Tibial artery (tissue), 4 donors: ENCODE measurements at regions not wholly inside any gene's neighbourhood (a gene's known extent, or its start where the extent isn't known, plus 50 kb on each side); places are given as distances from the start of the nearest gene placed in this dataset.

Experiments
- DNase-seq, 2 donors: peaks; one replicate each; pipeline ENCODE4 v3.0.0-alpha.2; 2019
- H3K27ac ChIP-seq, 2 donors: fragments of 200-600 bp; sonication (generic) in 1 of 2; 1 replicate in 1 of 2; 2 replicates in 1 of 2; pipeline ENCODE4 v1.5.1; 2018 to 2019; ENCODE audit warnings: mild to moderate bottlenecking in 1 of 2
- H3K27me3 ChIP-seq, 2 donors: fragments of 200-600 bp; sonication (generic) in 1 of 2; one replicate each; pipeline versions ENCODE4 v1.5.1 to v1.6.0; 2016 to 2019
- H3K36me3 ChIP-seq, 3 donors: fragments of 200-600 bp; sonication (generic) in 2 of 3; one replicate each; pipeline ENCODE4 v1.5.1; 2016 to 2019; ENCODE audit warnings: mild to moderate bottlenecking in 2 of 3
- H3K4me1 ChIP-seq, 4 donors: fragments of 200-600 bp; sonication (generic) in 2 of 4; 1 replicate in 3 of 4; 2 replicates in 1 of 4; pipeline ENCODE4 v1.5.1; 2016 to 2019
- H3K4me3 ChIP-seq, 2 donors: fragments of 200-600 bp; sonication (generic) in 1 of 2; 1 replicate in 1 of 2; 2 replicates in 1 of 2; pipeline ENCODE4 v1.5.1; 2018 to 2019; ENCODE audit warnings: mild to moderate bottlenecking in 2 of 2
- H3K9me3 ChIP-seq, 3 donors: fragments of 200-600 bp; sonication (generic) in 1 of 3; one replicate each; pipeline ENCODE4 v1.5.1; 2016 to 2019
- CTCF ChIP-seq, 2 experiments: fragments of 200-600 bp in 1 of 2; fragments of 450-650 bp in 1 of 2; IDR thresholded peaks; one replicate each; pipeline ENCODE4 v1.5.1; 2017 to 2019; ENCODE audit warnings: antibody characterized with exemption in 2 of 2, mild to moderate bottlenecking in 1 of 2, moderate library complexity in 1 of 2
- intact Hi-C: fragments of 100-400 bp; cut with DNase I; formaldehyde crosslinking; loops from one replicate; pipeline ENCODE4 v1.15.0; 2023; ENCODE audit warnings: low total_unique reads

DNA sequence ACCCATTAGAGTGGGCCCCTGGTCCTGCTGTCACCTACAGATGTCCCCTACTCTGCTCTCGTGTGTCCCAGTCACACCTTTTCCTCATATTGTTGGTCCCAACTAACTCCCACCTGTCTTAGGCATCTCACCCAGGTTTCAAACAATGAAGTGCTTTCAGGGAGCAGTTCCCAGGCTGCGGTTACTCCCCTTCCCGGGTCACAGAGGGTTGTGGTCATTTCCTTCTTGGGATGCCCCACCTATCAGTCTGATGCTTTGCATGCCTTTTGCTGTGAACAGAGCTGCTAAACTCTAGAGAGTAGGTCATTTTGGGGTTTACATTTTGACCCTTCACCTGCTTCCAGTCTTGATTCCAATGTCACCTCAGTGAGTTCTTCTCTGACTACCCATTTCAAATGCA lies 181.6 kb downstream of the CDC5L start:
- H3K4me1 ChIP-seq: peaks cover 0 to 15% (median 13%) of the 10 kb centered on the region in 4 donors
- H3K4me3 ChIP-seq: no peak overlapping the region
- no peak for TF ChIP-seq CTCF (IDR thresholded peaks at IDR 0.05)
- H3K27me3 ChIP-seq: no peaks in the 10 kb centered on the region
- intact Hi-C loops: no loop called here
- no peak overlapping the region for H3K27ac ChIP-seq
- DNase-seq: no peak
- no peaks in the 10 kb centered on the region for H3K9me3 ChIP-seq
- H3K36me3 ChIP-seq: no peaks in the 10 kb centered on the region

- Histone ChIP-seq H3K9me3 (no peaks in the 10 kb centered on the region), H3K36me3 (no peaks in the 10 kb centered on the region), H3K4me3 (peak overlapping the region in 1 of 2 donors; percentile 22), H3K27me3 (no peaks in the 10 kb centered on the region), H3K4me1 (peaks cover 0 to 15% (median 13%) of the 10 kb centered on the region in 4 donors), H3K27ac (peak overlapping the region; percentile 25 to 34)
- TF ChIP-seq CTCF (IDR thresholded peaks at IDR 0.05): no peak
- intact Hi-C loops: no loop called here
- peak; percentile 65 to 77 for DNase-seq
These were observed 182.5 kb downstream of the CDC5L start for GRCh38 chr6:44569931-44570385.

DNA sequence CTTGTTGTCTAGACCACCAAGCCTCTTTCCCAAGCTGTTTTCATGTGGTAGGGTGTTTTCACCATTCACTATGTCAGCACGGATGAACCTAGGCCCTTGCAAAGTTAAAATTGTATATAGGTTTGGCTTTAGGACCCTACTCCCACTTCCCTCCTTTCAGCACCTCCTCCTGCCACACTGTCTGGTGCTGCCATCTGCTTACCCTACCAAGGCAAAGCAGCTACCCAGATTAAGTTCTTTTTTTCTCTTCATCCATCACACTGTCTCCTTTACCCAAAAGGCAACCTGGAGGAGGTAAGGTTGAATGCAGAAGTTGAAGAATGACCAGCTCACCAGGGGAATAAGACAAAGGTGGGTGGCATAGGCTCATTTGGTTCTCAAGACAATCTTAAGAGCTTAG lies 184.0 kb downstream of the CDC5L start:
- H3K36me3 ChIP-seq: no peaks in the 10 kb centered on the region

GRCh38 chr6:44572346-44572745 lies 184.8 kb downstream of the CDC5L start:
- TF ChIP-seq CTCF (IDR thresholded peaks at IDR 0.05): no peak
- intact Hi-C loops: no loop called here
- Histone ChIP-seq H3K4me1 (peaks cover 0 to 23% (median 13%) of the 10 kb centered on the region in 4 donors), H3K9me3 (no peaks in the 10 kb centered on the region), H3K27me3 (no peaks in the 10 kb centered on the region), H3K4me3 (no peak overlapping the region), H3K27ac (no peak overlapping the region), H3K36me3 (no peaks in the 10 kb centered on the region)
- DNase-seq: no peak

More for the DNA sequence above, 184.0 kb downstream of the CDC5L start:
- TF ChIP-seq CTCF (IDR thresholded peaks at IDR 0.05): no peak
- intact Hi-C loops: no loop called here
- Histone ChIP-seq H3K4me3 (no peak overlapping the region), H3K4me1 (peaks cover 0 to 23% (median 13%) of the 10 kb centered on the region in 4 donors), H3K27me3 (no peaks in the 10 kb centered on the region), H3K9me3 (no peaks in the 10 kb centered on the region), H3K27ac (no peak overlapping the region)
- DNase-seq: no peak

DNA sequence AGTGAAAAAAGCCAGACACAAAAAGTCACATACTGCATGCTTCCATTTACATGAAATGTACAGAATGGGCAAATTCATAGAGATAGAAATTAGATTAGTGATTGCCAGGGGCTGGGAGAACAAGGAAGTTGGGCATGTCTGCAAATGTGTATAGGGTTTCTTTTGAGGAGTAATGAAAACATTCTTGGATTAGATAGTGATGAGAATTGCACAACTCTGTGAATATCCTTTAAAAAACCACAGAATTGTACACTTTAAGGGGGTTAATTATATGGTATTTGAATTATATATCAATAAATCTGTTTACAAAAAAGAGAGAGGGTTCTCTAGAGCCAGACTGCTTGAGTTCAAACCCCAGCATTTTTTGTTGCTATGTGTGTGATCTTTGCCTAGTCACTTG lies 188.1 kb downstream of the CDC5L start:
- H3K27me3 ChIP-seq: no peaks in the 10 kb centered on the region
- no peaks in the 10 kb centered on the region for H3K36me3 ChIP-seq
- intact Hi-C loops: no loop called here
- H3K9me3 ChIP-seq: no peaks in the 10 kb centered on the region
- peaks cover 0 to 8% (median 0%) of the 10 kb centered on the region in 4 donors for H3K4me1 ChIP-seq
- no peak overlapping the region for H3K4me3 ChIP-seq
- H3K27ac ChIP-seq: no peak overlapping the region
- DNase-seq: no peak
- TF ChIP-seq CTCF (IDR thresholded peaks at IDR 0.05): no peak

DNA sequence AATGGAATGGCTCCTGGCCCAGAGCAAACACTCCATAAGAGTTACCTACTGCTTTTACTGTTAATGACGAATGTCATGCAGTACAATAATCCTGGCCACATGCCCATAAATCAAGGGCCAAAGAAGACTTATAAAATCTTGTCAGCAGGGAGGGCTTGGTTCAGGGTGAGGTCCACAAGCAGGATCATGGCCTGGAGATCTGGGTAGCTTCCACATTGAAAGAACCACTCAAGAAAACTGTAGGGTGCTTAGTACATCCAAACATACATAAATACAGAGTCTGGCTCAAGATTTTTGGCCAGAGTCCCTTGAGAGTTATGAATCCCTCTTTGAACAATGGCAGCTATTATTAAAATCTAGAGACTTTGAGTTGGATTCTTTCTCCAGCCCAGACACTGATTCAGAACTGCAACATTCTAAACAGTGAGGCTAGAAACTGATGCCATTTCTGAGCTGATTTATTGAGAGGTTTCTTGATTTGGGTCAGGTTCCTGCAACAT lies 188.7 kb downstream of the CDC5L start:
- H3K27me3 ChIP-seq: no peaks in the 10 kb centered on the region
- no peak overlapping the region for H3K27ac ChIP-seq
- no peak overlapping the region for H3K4me3 ChIP-seq
- H3K9me3 ChIP-seq: no peaks in the 10 kb centered on the region
- no peak for DNase-seq
- no peaks in the 10 kb centered on the region for H3K36me3 ChIP-seq
- intact Hi-C loops: no loop called here
- TF ChIP-seq CTCF (IDR thresholded peaks at IDR 0.05): no peak
- peaks cover 0 to 8% (median 0%) of the 10 kb centered on the region in 4 donors for H3K4me1 ChIP-seq
